HepG2 (cell line): ENCODE measurements at regions not wholly inside any gene's neighbourhood (a gene's known extent, or its start where the extent isn't known, plus 50 kb on each side); places are given as distances from the start of the nearest gene placed in this dataset.
"Not testable (repeated sequence)": the region's sequence is repeated elsewhere in the genome, so short reads cannot be mapped to it uniquely, and the experiment has no call there.

ENCODE experiments used
- ATAC-seq: fragments of 200-7000 bp; cut with Tn5 transposase; 3 replicates; pipeline ENCODE4 v1.9.1; 2020; ENCODE audit warnings: mild to moderate bottlenecking, moderate library complexity
- BruUV-seq: library from RNA; stranded (reverse); fragments of 400-500 nt; replicated peaks from 2 replicates; lab custom pipeline; 2021; lab: Mats Ljungman, UMichigan
- CTCF ChIA-PET: fragments of 300-600 bp; formaldehyde crosslinking; extraction: SDS; loops from one replicate; lab custom pipeline; 2021; ENCODE audit warnings: low total read pairs, inconsistent platforms, low intra/inter-chr PET ratio; lab: Yijun Ruan, JAX
- POLR2A ChIA-PET: fragments of 350-600 bp; sonication (Branson Sonifier 250); formaldehyde crosslinking; loops from one replicate; lab custom pipeline; 2020; ENCODE audit warnings: antibody characterized with exemption, inconsistent platforms; lab: Yijun Ruan, JAX
- DNase-seq: peaks from one replicate; pipeline ENCODE4 v3.0.0-alpha.2; 2015; ENCODE audit warnings: low spot score
- FAIRE-seq: peaks from 3 replicates; lab custom pipeline; 2011; peaks lifted over from hg19 to GRCh38; lab: Jason Lieb, UNC
- H2AFZ ChIP-seq: one replicate; pipeline ENCODE4 v1.6.1; 2011; ENCODE audit warnings: low read length, inconsistent platforms
- H3K27ac ChIP-seq: fragments of 300-600 bp; 3 replicates; pipeline ENCODE4 v1.8.0; 2011; ENCODE audit warnings: mixed run types, mild to moderate bottlenecking, mixed read lengths, low read length, inconsistent platforms; ENCODE audit not compliant: insufficient read depth; ENCODE audit errors: extremely low read length
- H3K27me3 ChIP-seq, 2 experiments: fragments of 200-600 bp in 1 of 2; 2 replicates in 1 of 2; 3 replicates in 1 of 2; pipeline versions ENCODE4 v1.6.0 to v1.8.0; 2011; ENCODE audit warnings: low read length in 2 of 2, mild to moderate bottlenecking in 2 of 2, moderate library complexity in 2 of 2, inconsistent platforms in 1 of 2; ENCODE audit not compliant: insufficient read depth in 2 of 2, control insufficient read depth in 1 of 2
- H3K36me3 ChIP-seq, 2 experiments: fragments of 200-600 bp in 1 of 2; replicated peaks in 1 of 2; 2 replicates in 1 of 2; 3 replicates in 1 of 2; pipeline versions ENCODE4 v1.5.1 to v1.8.0; 2011; ENCODE audit warnings: low read length in 2 of 2, inconsistent platforms in 1 of 2; ENCODE audit not compliant: insufficient read depth in 2 of 2, control insufficient read depth in 1 of 2
- H3K4me1 ChIP-seq: 2 replicates; pipeline ENCODE4 v1.5.1; 2012; ENCODE audit warnings: low read length, inconsistent platforms; ENCODE audit not compliant: insufficient read depth
- H3K4me2 ChIP-seq: 2 replicates; pipeline ENCODE4 v1.6.0; 2011; ENCODE audit warnings: low read depth, low read length, inconsistent platforms
- H3K4me3 ChIP-seq, 3 experiments: fragments of 200-600 bp in 1 of 3; sonication (generic), shearing (Covaris generic) in 1 of 3; replicated peaks in 1 of 3; 2 replicates each; pipeline ENCODE4 v1.5.1; 2011 to 2016; ENCODE audit warnings: low read length in 3 of 3, inconsistent platforms in 2 of 3, low read depth in 2 of 3, mild to moderate bottlenecking in 2 of 3, control low read depth in 1 of 3, mixed read lengths in 1 of 3; ENCODE audit not compliant: insufficient read depth in 1 of 3
- H3K79me2 ChIP-seq: one replicate; pipeline ENCODE4 v1.6.1; 2011; ENCODE audit warnings: low read length, inconsistent platforms; ENCODE audit not compliant: insufficient read depth
- H3K9ac ChIP-seq: 2 replicates; pipeline ENCODE4 v1.6.0; 2011; ENCODE audit warnings: mild to moderate bottlenecking, low read depth, low read length, inconsistent platforms; ENCODE audit not compliant: insufficient read depth
- H3K9me3 ChIP-seq: 2 replicates; pipeline ENCODE4 v1.5.1; 2012; ENCODE audit warnings: mild to moderate bottlenecking, low read length
- H4K20me1 ChIP-seq: 2 replicates; pipeline ENCODE4 v1.6.0; 2011; ENCODE audit warnings: inconsistent platforms, mild to moderate bottlenecking, low read length, moderate library complexity; ENCODE audit not compliant: insufficient read depth
- ATM ChIP-seq: fragments of 450-650 bp; IDR thresholded peaks from 2 replicates; pipeline ENCODE4 v1.7.1; 2017; ENCODE audit warnings: mild to moderate bottlenecking, borderline replicate concordance
- PRPF4 ChIP-seq: fragments of 200-400 bp; formaldehyde crosslinking; IDR thresholded peaks from 2 replicates; pipeline ENCODE4 v1.6.1; 2016; ENCODE audit warnings: low read length, low read depth; ENCODE audit not compliant: poor library complexity, severe bottlenecking
- ZBTB1 ChIP-seq: sonication (generic); formaldehyde crosslinking; IDR thresholded peaks from 2 replicates; pipeline ENCODE4 v1.4.0; 2020; ENCODE audit warnings: missing genetic modification reagents, borderline replicate concordance
- ZKSCAN1 ChIP-seq: fragments of 150-350 bp; IDR thresholded peaks from 2 replicates; pipeline ENCODE4 v1.6.1; 2014; ENCODE audit warnings: low read length
- ZMYM4 ChIP-seq: sonication (generic); formaldehyde crosslinking; IDR thresholded peaks from 2 replicates; pipeline ENCODE4 v1.8.1; 2023; ENCODE audit warnings: mild to moderate bottlenecking, missing genetic modification reagents
- ZNF878 ChIP-seq: sonication (generic); formaldehyde crosslinking; IDR thresholded peaks from 2 replicates; pipeline ENCODE4 v1.8.1; 2023; ENCODE audit warnings: mild to moderate bottlenecking, missing genetic modification reagents, moderate library complexity
- WGBS: methylation state at CpG from one replicate; pipeline ENCODE4 v1.1.6; 2017; ENCODE audit warnings: low lambda C conversion rate; 5-methylcytosine and 5-hydroxymethylcytosine counted together
- in situ Hi-C: cut with HindIII; loops from 2 replicates; pipeline ENCODE4 v1.10.0; 2017; ENCODE audit warnings: low pct_unique_long_range_greater_than_20kb; ENCODE audit not compliant: extremely low pct_ligation_motif_present
- intact Hi-C: fragments of 100-400 bp; cut with micrococcal nuclease; formaldehyde crosslinking; loops from one replicate; pipeline ENCODE4 v1.10.0; 2022; ENCODE audit not compliant: unreplicated experiment
- TF ChIP-seq, protein P1 (sequence below): sonication (generic); formaldehyde crosslinking; IDR thresholded peaks from 2 replicates; pipeline ENCODE4 v1.4.0; 2020; ENCODE audit warnings: missing genetic modification reagents

DNA sequence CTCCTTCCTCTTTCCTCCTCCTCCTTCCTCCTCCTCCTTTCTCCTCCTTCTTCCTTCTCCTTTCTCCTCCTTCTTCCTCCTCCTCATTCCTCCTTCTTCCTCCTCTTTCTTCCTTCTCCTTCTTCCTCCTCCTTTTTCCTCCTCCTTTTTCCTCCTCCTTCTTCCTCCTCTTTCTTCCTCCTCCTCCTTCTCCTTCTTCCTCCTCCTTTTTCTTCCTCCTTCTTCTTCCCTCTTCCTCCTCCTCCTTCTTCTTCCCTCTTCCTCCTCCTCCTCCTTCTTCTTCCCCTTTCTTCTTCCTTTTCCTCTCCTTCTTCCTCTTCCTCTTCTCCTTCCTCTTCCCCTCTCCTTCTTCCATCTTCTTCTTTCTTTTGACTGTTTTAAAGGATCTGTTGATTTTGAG is 538.8 kb downstream of the TMEM38B start:
- no peaks in the 10 kb centered on the region for H3K79me2 ChIP-seq
- no peaks in the 10 kb centered on the region for H3K36me3 ChIP-seq
- H3K4me2 ChIP-seq, result no peak overlapping the region
- no peak for TF ChIP-seq ZKSCAN1
- TF ChIP-seq, protein P1, sequence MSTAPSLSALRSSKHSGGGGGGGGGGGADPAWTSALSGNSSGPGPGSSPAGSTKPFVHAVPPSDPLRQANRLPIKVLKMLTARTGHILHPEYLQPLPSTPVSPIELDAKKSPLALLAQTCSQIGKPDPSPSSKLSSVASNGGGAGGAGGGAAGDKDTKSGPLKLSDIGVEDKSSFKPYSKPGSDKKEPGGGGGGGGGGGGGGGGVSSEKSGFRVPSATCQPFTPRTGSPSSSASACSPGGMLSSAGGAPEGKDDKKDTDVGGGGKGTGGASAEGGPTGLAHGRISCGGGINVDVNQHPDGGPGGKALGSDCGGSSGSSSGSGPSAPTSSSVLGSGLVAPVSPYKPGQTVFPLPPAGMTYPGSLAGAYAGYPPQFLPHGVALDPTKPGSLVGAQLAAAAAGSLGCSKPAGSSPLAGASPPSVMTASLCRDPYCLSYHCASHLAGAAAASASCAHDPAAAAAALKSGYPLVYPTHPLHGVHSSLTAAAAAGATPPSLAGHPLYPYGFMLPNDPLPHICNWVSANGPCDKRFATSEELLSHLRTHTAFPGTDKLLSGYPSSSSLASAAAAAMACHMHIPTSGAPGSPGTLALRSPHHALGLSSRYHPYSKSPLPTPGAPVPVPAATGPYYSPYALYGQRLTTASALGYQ (CRISPR knock-in tag), result no peak
- TF ChIP-seq PRPF4, result no peak
- TF ChIP-seq ZNF878 (CRISPR knock-in tag), result no peak
- TF ChIP-seq ZMYM4 (CRISPR knock-in tag), result no peak
- 0 out of 2 replicates have a peak, but pooled peaks have one; percentile 78 for TF ChIP-seq ATM
- TF ChIP-seq ZBTB1 (CRISPR knock-in tag), result no peak
- no TSS peak for BruUV-seq
- DNase-seq (no peak), ATAC-seq (no peak), FAIRE-seq (no peak)
- no peaks in the 10 kb centered on the region for H3K9me3 ChIP-seq
- in situ Hi-C loops, result no loop called here
- ChIA-PET POLR2A (no interaction called here), CTCF (no interaction called here)
- no peaks in the 10 kb centered on the region for H3K4me1 ChIP-seq
- no peak overlapping the region for H3K27ac ChIP-seq
- no peak overlapping the region for H3K9ac ChIP-seq
- no peak overlapping the region for H3K4me3 ChIP-seq
- no peak overlapping the region for H2AFZ ChIP-seq
- intact Hi-C loops, result no loop called here
- H4K20me1 ChIP-seq, result no peaks in the 10 kb centered on the region
- H3K27me3 ChIP-seq, result no peaks in the 10 kb centered on the region

DNA sequence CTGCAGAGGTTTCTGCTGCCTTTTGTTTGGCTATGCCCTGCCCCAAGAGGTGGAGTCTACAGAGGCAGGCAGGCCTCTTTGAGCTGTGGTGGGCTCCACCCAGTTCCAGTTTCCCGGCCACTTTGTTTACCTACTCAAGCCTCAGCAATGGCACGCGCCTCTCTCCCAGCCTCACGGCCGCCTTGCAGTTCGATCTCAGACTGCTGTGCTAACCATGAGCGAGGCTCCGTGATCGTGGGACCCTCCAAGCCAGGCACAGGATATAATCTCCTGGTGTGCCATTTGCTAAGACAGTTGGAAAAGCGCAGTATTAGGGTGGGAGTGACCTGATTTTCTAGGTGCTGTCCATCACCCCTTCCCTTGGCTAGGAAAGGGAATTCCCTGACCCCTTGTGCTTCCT is 566.6 kb downstream of the TMEM38B start:
- H3K27ac ChIP-seq, H4K20me1 ChIP-seq, intact Hi-C loops, H3K4me1 ChIP-seq, BruUV-seq, H3K4me3 ChIP-seq, H3K4me2 ChIP-seq, H3K27me3 ChIP-seq, H3K79me2 ChIP-seq, CTCF ChIA-PET, H3K36me3 ChIP-seq, POLR2A ChIA-PET, H2AFZ ChIP-seq, ATAC-seq, FAIRE-seq, H3K9ac ChIP-seq, in situ Hi-C loops, DNase-seq: not testable (repeated sequence)
- WGBS, result 50% methylated on average over 10 of the region's 10 CpGs
- peaks cover 13% of the 10 kb centered on the region; the same call in 1 of the 2 replicates for H3K9me3 ChIP-seq
